Common myeloid progenitor, CD34-positive (primary cell): ENCODE measurements at regions not wholly inside any gene's neighbourhood (a gene's known extent, or its start where the extent isn't known, plus 50 kb on each side); places are given as distances from the start of the nearest gene placed in this dataset.

ENCODE experiments used
- CTCF ChIA-PET: fragments of 350-600 bp; sonication (Branson Sonifier 250); formaldehyde crosslinking; loops from one replicate; lab custom pipeline; 2021; ENCODE audit warnings: antibody characterized with exemption; lab: Charles Lee
- POLR2A ChIA-PET: fragments of 350-600 bp; sonication (Branson Sonifier 250); formaldehyde crosslinking; loops from one replicate; lab custom pipeline; 2021; ENCODE audit warnings: antibody characterized with exemption; lab: Charles Lee
- DNase-seq, 3 donors: peaks; one replicate each; pipeline versions ENCODE4 v3.0.0 to v3.0.0-alpha.2; 2013
- H3K27ac ChIP-seq, 2 experiments: 1 replicate in 1 of 2; 2 replicates in 1 of 2; pipeline ENCODE4 v1.7.0; 2013; ENCODE audit warnings: inconsistent platforms in 2 of 2, low read length in 2 of 2, mild to moderate bottlenecking in 2 of 2, low read depth in 1 of 2, moderate library complexity in 1 of 2; ENCODE audit not compliant: severe bottlenecking in 2 of 2, insufficient read depth in 1 of 2, poor library complexity in 1 of 2
- H3K27me3 ChIP-seq, 5 experiments: replicated peaks in 2 of 5; 1 replicate in 3 of 5; 2 replicates in 2 of 5; pipeline versions ENCODE4 v1.6.1 to v1.7.0; 2013; ENCODE audit warnings: low read length in 4 of 5, mild to moderate bottlenecking in 2 of 5, moderate library complexity in 2 of 5, inconsistent platforms in 1 of 5; ENCODE audit not compliant: insufficient read depth in 5 of 5, control insufficient read depth in 4 of 5
- H3K36me3 ChIP-seq, 4 experiments: 1 replicate in 2 of 4; 2 replicates in 2 of 4; pipeline versions ENCODE4 v1.6.1 to v1.7.0; 2013; ENCODE audit warnings: low read length in 3 of 4, control low read depth in 1 of 4, mild to moderate bottlenecking in 1 of 4; ENCODE audit not compliant: control insufficient read depth in 4 of 4, insufficient read depth in 4 of 4
- H3K4me1 ChIP-seq, 4 experiments: 1 replicate in 3 of 4; 2 replicates in 1 of 4; pipeline versions ENCODE4 v1.6.1 to v1.7.1; 2013; ENCODE audit warnings: low read length in 3 of 4, mild to moderate bottlenecking in 3 of 4, control low read depth in 1 of 4, inconsistent platforms in 1 of 4, moderate library complexity in 1 of 4; ENCODE audit not compliant: control insufficient read depth in 4 of 4, insufficient read depth in 4 of 4; ENCODE audit errors: control extremely low read depth in 1 of 4
- H3K4me3 ChIP-seq, 7 experiments: 1 replicate in 4 of 7; 2 replicates in 3 of 7; pipeline versions ENCODE4 v1.5.1 to v1.7.0; 2013; ENCODE audit warnings: mild to moderate bottlenecking in 7 of 7, low read length in 6 of 7, moderate library complexity in 6 of 7, inconsistent platforms in 2 of 7, low read depth in 2 of 7, control low read depth in 1 of 7; ENCODE audit not compliant: insufficient read depth in 4 of 7, control insufficient read depth in 1 of 7; ENCODE audit errors: extremely low read depth in 1 of 7
- H3K9me3 ChIP-seq, 5 experiments: 1 replicate in 4 of 5; 2 replicates in 1 of 5; pipeline versions ENCODE4 v1.6.1 to v1.7.1; 2013; ENCODE audit warnings: low read length in 4 of 5, mild to moderate bottlenecking in 2 of 5, inconsistent platforms in 1 of 5, low read depth in 1 of 5, moderate library complexity in 1 of 5; ENCODE audit not compliant: control insufficient read depth in 4 of 5, insufficient read depth in 2 of 5; ENCODE audit errors: control extremely low read depth in 1 of 5
- WGBS: methylation state at CpG from one replicate; pipeline ENCODE4 v1.1.5; 2013; ENCODE audit not compliant: insufficient coverage; 5-methylcytosine and 5-hydroxymethylcytosine counted together

- Histone ChIP-seq H3K36me3 (no peaks in the 10 kb centered on the region), H3K27me3 (peaks cover 0 to 3% (median 2%) of the 10 kb centered on the region in 5 experiments), H3K9me3 (peaks cover 0 to 13% (median 2%) of the 10 kb centered on the region in 5 experiments), H3K27ac (no peak overlapping the region), H3K4me3 (no peak overlapping the region), H3K4me1 (peaks cover 0 to 2% (median 0%) of the 10 kb centered on the region in 4 experiments)
- no peak for DNase-seq
- WGBS = 75% methylated on average over 16 of the region's 19 CpGs
- ChIA-PET POLR2A (no interaction called here), CTCF (no interaction called here)
Observed at GRCh38 chr17:5902181-5903140, 167.7 kb upstream of the WSCD1 start.

- H3K4me3 ChIP-seq = no peak overlapping the region
- 82% methylated on average over 1 of the region's 1 CpG for WGBS
Observed at GRCh38 chr17:5911919-5912318, 158.3 kb upstream of the WSCD1 start.

GRCh38 chr17:5913032-5913531, 157.1 kb upstream of the WSCD1 start:
- POLR2A ChIA-PET = no interaction called here
- WGBS = 95% methylated on average over 6 of the region's 7 CpGs
- no peak overlapping the region for H3K27ac ChIP-seq
- no peaks in the 10 kb centered on the region for H3K4me1 ChIP-seq
- H3K4me3 ChIP-seq = no peak overlapping the region
- H3K9me3 ChIP-seq = no peaks in the 10 kb centered on the region
- no peak for DNase-seq
- peaks cover 0 to 3% (median 0%) of the 10 kb centered on the region in 5 experiments for H3K27me3 ChIP-seq
- CTCF ChIA-PET = no interaction called here
- no peaks in the 10 kb centered on the region for H3K36me3 ChIP-seq

More at GRCh38 chr17:5911919-5912318, 158.3 kb upstream of the WSCD1 start:
- no peak for DNase-seq
- Histone ChIP-seq H3K27me3 (peaks cover 0 to 2% (median 0%) of the 10 kb centered on the region in 5 experiments), H3K9me3 (no peaks in the 10 kb centered on the region), H3K4me1 (no peaks in the 10 kb centered on the region), H3K36me3 (no peaks in the 10 kb centered on the region), H3K27ac (no peak overlapping the region)
- ChIA-PET CTCF (no interaction called here), POLR2A (no interaction called here)

- no peak for DNase-seq
- Histone ChIP-seq H3K4me3 (no peak overlapping the region), H3K27me3 (peaks cover 0 to 3% (median 0%) of the 10 kb centered on the region in 5 experiments), H3K9me3 (no peaks in the 10 kb centered on the region), H3K36me3 (no peaks in the 10 kb centered on the region), H3K27ac (no peak overlapping the region), H3K4me1 (no peaks in the 10 kb centered on the region)
- CTCF ChIA-PET = no interaction called here
- POLR2A ChIA-PET = no interaction called here
- 91% methylated on average over 1 of the region's 1 CpG for WGBS
Observed at GRCh38 chr17:5913641-5914040, 156.5 kb upstream of the WSCD1 start.

- no peaks in the 10 kb centered on the region for H3K36me3 ChIP-seq
- H3K4me1 ChIP-seq = no peaks in the 10 kb centered on the region
- ChIA-PET CTCF (no interaction called here), POLR2A (no interaction called here)
- no peak for DNase-seq
- no peak overlapping the region for H3K27ac ChIP-seq
- no peak overlapping the region for H3K4me3 ChIP-seq
- H3K9me3 ChIP-seq = no peaks in the 10 kb centered on the region
- H3K27me3 ChIP-seq = peaks cover 0 to 3% (median 0%) of the 10 kb centered on the region in 5 experiments
- WGBS = 100% methylated on average over 1 of the region's 2 CpGs
Observed at GRCh38 chr17:5915337-5915736, 154.8 kb upstream of the WSCD1 start.

- no peak for DNase-seq
- 84% methylated on average over 2 of the region's 4 CpGs for WGBS
- ChIA-PET CTCF (no interaction called here), POLR2A (no interaction called here)
- H3K4me3 ChIP-seq = no peak overlapping the region
- H3K9me3 ChIP-seq = no peaks in the 10 kb centered on the region
- peaks cover 0 to 3% (median 0%) of the 10 kb centered on the region in 5 experiments for H3K27me3 ChIP-seq
- no peaks in the 10 kb centered on the region for H3K36me3 ChIP-seq
- no peak overlapping the region for H3K27ac ChIP-seq
- H3K4me1 ChIP-seq = no peaks in the 10 kb centered on the region
Observed at GRCh38 chr17:5919089-5919488, 151.1 kb upstream of the WSCD1 start.
